ENCODE measurements at regions not wholly inside any gene's neighbourhood (a gene's known extent, or its start where the extent isn't known, plus 50 kb on each side); places are given as distances from the start of the nearest gene placed in this dataset.

DNA sequence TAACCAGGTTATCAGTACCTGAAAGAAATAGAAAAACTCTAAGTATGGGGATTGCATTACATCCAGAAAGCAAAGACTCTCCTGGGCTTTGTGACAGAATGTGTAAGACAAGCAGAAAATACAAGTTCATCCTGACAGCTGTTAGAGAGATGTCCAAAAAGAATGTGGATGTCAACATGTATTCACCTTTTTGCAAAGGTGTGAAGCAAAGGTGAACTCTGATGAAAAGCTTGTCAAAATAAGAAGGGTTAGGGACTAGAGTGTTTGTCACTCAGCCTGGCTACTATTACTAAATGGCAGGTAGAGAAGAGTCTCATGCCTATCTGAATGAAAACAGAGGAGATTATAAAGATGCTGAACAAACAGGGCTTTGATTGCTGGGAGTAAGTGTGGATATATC, 527.6 kb upstream of the CA10 start:
- H3K9me3 ChIP-seq = no peaks in the 10 kb centered on the region
- no peaks in the 10 kb centered on the region for H3K4me1 ChIP-seq
- H3K4me3 ChIP-seq = no peak overlapping the region
- TF ChIP-seq EP300 (IDR thresholded peaks at IDR 0.05) (no peak), POLR2AphosphoS5 (IDR thresholded peaks at IDR 0.05) (no peak), POLR2A (IDR thresholded peaks at IDR 0.05) (no peak), CTCF (IDR thresholded peaks at IDR 0.05) (no peak)
- no peak overlapping the region for H3K27ac ChIP-seq
- no peaks in the 10 kb centered on the region for H3K36me3 ChIP-seq
- DNase-seq = no peak
- no peaks in the 10 kb centered on the region for H3K27me3 ChIP-seq
- intact Hi-C loops (cut with DNase I; ENCODE audit: low total_unique reads) = no loop called here

DNA sequence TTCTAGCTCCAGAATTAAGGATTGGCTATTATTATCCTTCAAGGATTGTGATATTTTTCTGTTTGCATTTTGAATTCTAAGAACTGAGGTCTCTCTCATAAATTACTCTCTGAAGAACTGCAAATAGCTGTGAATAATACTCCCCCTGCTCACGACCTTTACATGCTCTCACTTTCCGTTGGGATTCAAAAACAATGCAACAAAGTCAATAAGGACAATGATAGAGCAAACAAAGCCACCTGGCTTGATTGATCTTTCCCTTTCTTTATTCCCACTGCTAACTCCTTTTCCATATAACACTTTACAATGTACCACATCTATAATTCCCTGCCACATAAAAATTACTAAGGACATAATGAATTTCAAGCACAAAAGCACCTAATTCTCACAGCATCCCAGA, 523.0 kb upstream of the CA10 start:
- no peaks in the 10 kb centered on the region for H3K4me1 ChIP-seq
- H3K4me3 ChIP-seq = no peak overlapping the region
- no peak for TF ChIP-seq POLR2AphosphoS5 (IDR thresholded peaks at IDR 0.05)
- TF ChIP-seq CTCF (IDR thresholded peaks at IDR 0.05) = no peak
- no peak for TF ChIP-seq EP300 (IDR thresholded peaks at IDR 0.05)
- TF ChIP-seq POLR2A (IDR thresholded peaks at IDR 0.05) = no peak
- DNase-seq = peak in 1 of 2 donors; percentile 5
- H3K9me3 ChIP-seq = peaks cover 0 to 33% (median 16%) of the 10 kb centered on the region in 4 donors
- WGBS, 5 donors = 1 to 15% (median 4%) methylated on average over 2 of the region's 2 CpGs
- H3K27ac ChIP-seq = no peak overlapping the region
- H3K36me3 ChIP-seq = no peaks in the 10 kb centered on the region
- intact Hi-C loops (cut with DNase I; ENCODE audit: low total_unique reads) = no loop called here
- H3K27me3 ChIP-seq = no peaks in the 10 kb centered on the region

GRCh38 chr17:52678211-52678610, 519.7 kb upstream of the CA10 start:
- H3K4me3 ChIP-seq = no peak overlapping the region
- intact Hi-C loops (cut with DNase I; ENCODE audit: low total_unique reads) = no loop called here
- no peaks in the 10 kb centered on the region for H3K27me3 ChIP-seq
- no peak for DNase-seq
- 45 to 86% (median 74%) methylated on average over 1 of the region's 1 CpG for WGBS, 5 donors
- TF ChIP-seq CTCF (IDR thresholded peaks at IDR 0.05) = no peak
- no peak for TF ChIP-seq POLR2AphosphoS5 (IDR thresholded peaks at IDR 0.05)
- no peak for TF ChIP-seq EP300 (IDR thresholded peaks at IDR 0.05)
- TF ChIP-seq POLR2A (IDR thresholded peaks at IDR 0.05) = no peak
- H3K27ac ChIP-seq = no peak overlapping the region
- no peaks in the 10 kb centered on the region for H3K4me1 ChIP-seq
- H3K9me3 ChIP-seq = peaks cover 0 to 33% (median 16%) of the 10 kb centered on the region in 4 donors
- H3K36me3 ChIP-seq = no peaks in the 10 kb centered on the region

GRCh38 chr17:52674686-52675085, 516.2 kb upstream of the CA10 start:
- TF ChIP-seq CTCF (IDR thresholded peaks at IDR 0.05) = no peak
- TF ChIP-seq EP300 (IDR thresholded peaks at IDR 0.05) = no peak
- no peak for TF ChIP-seq POLR2A (IDR thresholded peaks at IDR 0.05)
- TF ChIP-seq POLR2AphosphoS5 (IDR thresholded peaks at IDR 0.05) = no peak
- no peaks in the 10 kb centered on the region for H3K36me3 ChIP-seq
- H3K27me3 ChIP-seq = no peaks in the 10 kb centered on the region
- WGBS, 5 donors = 51 to 61% (median 54%) methylated on average over 4 of the region's 4 CpGs
- DNase-seq = no peak
- no peak overlapping the region for H3K4me3 ChIP-seq
- H3K27ac ChIP-seq = no peak overlapping the region
- peaks cover 0 to 19% (median 12%) of the 10 kb centered on the region in 4 donors for H3K9me3 ChIP-seq
- no peaks in the 10 kb centered on the region for H3K4me1 ChIP-seq
- intact Hi-C loops (cut with DNase I; ENCODE audit: low total_unique reads) = no loop called here

All from stomach (tissue), 8 donors.